ENCODE measurements at regions not wholly inside any gene's neighbourhood (a gene's known extent, or its start where the extent isn't known, plus 50 kb on each side); places are given as distances from the start of the nearest gene placed in this dataset.

GRCh38 chr2:46837704-46838103 lies 77.9 kb downstream of the MCFD2 start:
- TF ChIP-seq CTCF (IDR thresholded peaks at IDR 0.05) = no peak
- no peak for TF ChIP-seq EP300 (IDR thresholded peaks at IDR 0.05)
